ENCODE measurements at regions not wholly inside any gene's neighbourhood (a gene's known extent, or its start where the extent isn't known, plus 50 kb on each side); places are given as distances from the start of the nearest gene placed in this dataset.

- no peak overlapping the region for H3K27ac ChIP-seq (ENCODE audit: low read depth, low read length)
- H3K4me3 ChIP-seq (ENCODE audit: insufficient read depth, low read depth, low read length), result no peak overlapping the region
- no peak overlapping the region for H3K4me2 ChIP-seq (ENCODE audit: low read length)
- H3K9ac ChIP-seq (ENCODE audit: low read length), result no peak overlapping the region
- no peaks in the 10 kb centered on the region for H4K20me1 ChIP-seq (ENCODE audit: insufficient read depth, low read length)
- DNase-seq (ENCODE audit: low read depth) (no peak), FAIRE-seq (no peak)
- Mint-ChIP-seq H3K4me1 (ENCODE audit: low read depth, unreplicated experiment) (no peaks in the 10 kb centered on the region), H3K27ac (ENCODE audit: unreplicated experiment) (no peak overlapping the region), H3K36me3 (ENCODE audit: low read depth, unreplicated experiment) (no peaks in the 10 kb centered on the region), H3K27me3 (ENCODE audit: low read depth, unreplicated experiment) (no peaks in the 10 kb centered on the region), H3K4me3 (ENCODE audit: unreplicated experiment) (no peak overlapping the region), H3K9me3 (ENCODE audit: unreplicated experiment) (peaks cover 5% of the 10 kb centered on the region)
- TF ChIP-seq EZH2 (IDR thresholded peaks at IDR 0.05; ENCODE audit: insufficient read depth, low read length) (no peak), CTCF (IDR thresholded peaks at IDR 0.05; ENCODE audit: insufficient read depth, low read depth, low read length) (no peak)
- H2AFZ ChIP-seq (ENCODE audit: low read depth, low read length), result no peak overlapping the region
- H3K4me1 ChIP-seq (ENCODE audit: insufficient read depth, low read length), result no peaks in the 10 kb centered on the region
- no peaks in the 10 kb centered on the region for H3K79me2 ChIP-seq (ENCODE audit: insufficient read depth, low read length)
- no peaks in the 10 kb centered on the region for H3K9me3 ChIP-seq (ENCODE audit: insufficient read depth, low read depth, low read length)
- no peaks in the 10 kb centered on the region for H3K36me3 ChIP-seq (ENCODE audit: insufficient read depth, low read length)
- H3K27me3 ChIP-seq (ENCODE audit: insufficient read depth, low read length), result no peaks in the 10 kb centered on the region
These were observed 818.6 kb upstream of the MGAT4C start for GRCh38 chr12:87074781-87075180.

GRCh38 chr12:87066326-87066725 is 810.1 kb upstream of the MGAT4C start:
- Histone ChIP-seq H3K4me1 (ENCODE audit: insufficient read depth, low read length) (no peaks in the 10 kb centered on the region), H2AFZ (ENCODE audit: low read depth, low read length) (no peak overlapping the region), H3K9ac (ENCODE audit: low read length) (no peak overlapping the region), H3K36me3 (ENCODE audit: insufficient read depth, low read length) (no peaks in the 10 kb centered on the region), H3K27ac (ENCODE audit: low read depth, low read length) (no peak overlapping the region), H3K79me2 (ENCODE audit: insufficient read depth, low read length) (no peaks in the 10 kb centered on the region), H3K27me3 (ENCODE audit: insufficient read depth, low read length) (no peaks in the 10 kb centered on the region), H3K4me2 (ENCODE audit: low read length) (no peak overlapping the region), H4K20me1 (ENCODE audit: insufficient read depth, low read length) (no peaks in the 10 kb centered on the region), H3K9me3 (ENCODE audit: insufficient read depth, low read depth, low read length) (no peaks in the 10 kb centered on the region), H3K4me3 (ENCODE audit: insufficient read depth, low read depth, low read length) (no peak overlapping the region)
- no peaks in the 10 kb centered on the region for H3K36me3 Mint-ChIP-seq (ENCODE audit: low read depth, unreplicated experiment)
- no peaks in the 10 kb centered on the region for H3K9me3 Mint-ChIP-seq (ENCODE audit: unreplicated experiment)
- H3K4me3 Mint-ChIP-seq (ENCODE audit: unreplicated experiment), result no peak overlapping the region
- FAIRE-seq (no peak), DNase-seq (ENCODE audit: low read depth) (no peak)
- no peak for TF ChIP-seq EZH2 (IDR thresholded peaks at IDR 0.05; ENCODE audit: insufficient read depth, low read length)
- TF ChIP-seq CTCF (IDR thresholded peaks at IDR 0.05; ENCODE audit: insufficient read depth, low read depth, low read length), result no peak
- H3K27ac Mint-ChIP-seq (ENCODE audit: unreplicated experiment), result no peak overlapping the region
- H3K27me3 Mint-ChIP-seq (ENCODE audit: low read depth, unreplicated experiment), result no peaks in the 10 kb centered on the region
- no peaks in the 10 kb centered on the region for H3K4me1 Mint-ChIP-seq (ENCODE audit: low read depth, unreplicated experiment)

- Histone ChIP-seq H3K27me3 (ENCODE audit: insufficient read depth, low read length) (no peaks in the 10 kb centered on the region), H3K9me3 (ENCODE audit: insufficient read depth, low read depth, low read length) (no peaks in the 10 kb centered on the region), H3K4me3 (ENCODE audit: insufficient read depth, low read depth, low read length) (no peak overlapping the region), H2AFZ (ENCODE audit: low read depth, low read length) (no peak overlapping the region), H3K27ac (ENCODE audit: low read depth, low read length) (no peak overlapping the region), H3K79me2 (ENCODE audit: insufficient read depth, low read length) (no peaks in the 10 kb centered on the region), H3K9ac (ENCODE audit: low read length) (no peak overlapping the region), H4K20me1 (ENCODE audit: insufficient read depth, low read length) (no peaks in the 10 kb centered on the region), H3K36me3 (ENCODE audit: insufficient read depth, low read length) (no peaks in the 10 kb centered on the region), H3K4me2 (ENCODE audit: low read length) (no peak overlapping the region), H3K4me1 (ENCODE audit: insufficient read depth, low read length) (no peaks in the 10 kb centered on the region)
- H3K4me1 Mint-ChIP-seq (ENCODE audit: low read depth, unreplicated experiment), result no peaks in the 10 kb centered on the region
- H3K27me3 Mint-ChIP-seq (ENCODE audit: low read depth, unreplicated experiment), result no peaks in the 10 kb centered on the region
- FAIRE-seq, result no peak
- no peaks in the 10 kb centered on the region for H3K36me3 Mint-ChIP-seq (ENCODE audit: low read depth, unreplicated experiment)
- TF ChIP-seq EZH2 (IDR thresholded peaks at IDR 0.05; ENCODE audit: insufficient read depth, low read length) (no peak), CTCF (IDR thresholded peaks at IDR 0.05; ENCODE audit: insufficient read depth, low read depth, low read length) (no peak)
- no peak for DNase-seq (ENCODE audit: low read depth)
- no peaks in the 10 kb centered on the region for H3K9me3 Mint-ChIP-seq (ENCODE audit: unreplicated experiment)
- H3K4me3 Mint-ChIP-seq (ENCODE audit: unreplicated experiment), result no peak overlapping the region
- H3K27ac Mint-ChIP-seq (ENCODE audit: unreplicated experiment), result no peak overlapping the region
These were observed 803.0 kb upstream of the MGAT4C start for GRCh38 chr12:87059231-87059630.

Measured in astrocyte (in vitro differentiated cells and primary cell).